NT2/D1 (cell line): ENCODE measurements at regions not wholly inside any gene's neighbourhood (a gene's known extent, or its start where the extent isn't known, plus 50 kb on each side); places are given as distances from the start of the nearest gene placed in this dataset.

Experiments used
- YY1 ChIP-seq: IDR thresholded peaks from 2 replicates; pipeline ENCODE4 v1.6.1; 2011; ENCODE audit not compliant: insufficient read length, insufficient read depth
- ZNF274 ChIP-seq: IDR thresholded peaks from 2 replicates; pipeline ENCODE4 v1.6.1; 2011; ENCODE audit warnings: mild to moderate bottlenecking, low read depth, low read length

DNA sequence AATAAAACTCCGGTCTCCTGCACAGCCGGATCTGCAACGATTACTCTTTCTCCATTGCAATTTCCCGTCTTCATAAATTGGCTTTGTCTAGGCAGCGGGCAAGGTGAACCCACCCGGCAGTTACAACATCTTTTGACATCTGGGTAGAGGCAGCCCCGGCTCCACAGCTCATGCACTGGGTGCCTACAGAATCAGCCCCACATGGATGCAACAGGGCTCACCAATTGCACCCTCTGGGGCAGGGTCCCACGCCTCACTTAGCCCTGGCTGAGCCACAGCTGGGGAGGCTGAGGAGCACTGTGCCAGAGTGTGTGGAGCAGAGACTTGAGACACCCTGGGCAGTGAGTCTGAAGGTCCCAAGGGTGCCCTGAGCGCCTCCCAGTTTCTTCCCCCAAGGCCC is 710.2 kb downstream of the TBC1D22A start:
- TF ChIP-seq YY1 (no peak), ZNF274 (no peak)
